ENCODE measurements at regions not wholly inside any gene's neighbourhood (a gene's known extent, or its start where the extent isn't known, plus 50 kb on each side); places are given as distances from the start of the nearest gene placed in this dataset.

DNA sequence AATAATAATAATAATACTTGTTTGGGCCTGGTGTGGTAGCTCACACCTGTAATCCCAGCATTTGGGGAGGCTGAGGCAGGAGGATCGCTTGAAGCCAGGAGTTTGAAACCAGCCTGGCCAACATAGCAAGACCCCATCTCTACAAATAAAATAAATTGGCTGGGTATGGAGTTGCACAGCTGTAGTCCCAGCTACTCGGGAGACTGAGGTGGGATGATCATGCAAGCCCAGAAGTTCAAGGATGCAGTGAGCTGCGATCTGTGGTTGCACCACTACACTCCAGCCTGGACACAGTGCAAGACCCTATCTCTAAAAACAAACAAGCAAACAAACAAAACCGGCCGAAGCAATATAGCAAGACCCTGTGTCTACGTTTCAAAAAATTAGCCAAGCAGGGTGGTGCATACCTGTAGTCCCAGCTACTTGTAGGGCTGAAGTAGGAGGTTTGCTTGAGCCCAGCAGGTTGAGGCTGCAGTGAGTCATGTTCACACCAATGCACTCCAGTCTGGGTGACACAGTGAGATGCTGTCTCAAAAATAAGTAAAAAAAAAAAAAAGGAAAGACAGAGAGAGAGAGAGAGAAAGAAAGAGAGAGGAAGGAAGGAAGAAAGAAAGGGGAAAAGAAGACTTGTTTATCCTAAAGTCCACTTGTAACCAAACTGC, 85.6 kb upstream of the KDM7A start:
- TF ChIP-seq, protein P1, sequence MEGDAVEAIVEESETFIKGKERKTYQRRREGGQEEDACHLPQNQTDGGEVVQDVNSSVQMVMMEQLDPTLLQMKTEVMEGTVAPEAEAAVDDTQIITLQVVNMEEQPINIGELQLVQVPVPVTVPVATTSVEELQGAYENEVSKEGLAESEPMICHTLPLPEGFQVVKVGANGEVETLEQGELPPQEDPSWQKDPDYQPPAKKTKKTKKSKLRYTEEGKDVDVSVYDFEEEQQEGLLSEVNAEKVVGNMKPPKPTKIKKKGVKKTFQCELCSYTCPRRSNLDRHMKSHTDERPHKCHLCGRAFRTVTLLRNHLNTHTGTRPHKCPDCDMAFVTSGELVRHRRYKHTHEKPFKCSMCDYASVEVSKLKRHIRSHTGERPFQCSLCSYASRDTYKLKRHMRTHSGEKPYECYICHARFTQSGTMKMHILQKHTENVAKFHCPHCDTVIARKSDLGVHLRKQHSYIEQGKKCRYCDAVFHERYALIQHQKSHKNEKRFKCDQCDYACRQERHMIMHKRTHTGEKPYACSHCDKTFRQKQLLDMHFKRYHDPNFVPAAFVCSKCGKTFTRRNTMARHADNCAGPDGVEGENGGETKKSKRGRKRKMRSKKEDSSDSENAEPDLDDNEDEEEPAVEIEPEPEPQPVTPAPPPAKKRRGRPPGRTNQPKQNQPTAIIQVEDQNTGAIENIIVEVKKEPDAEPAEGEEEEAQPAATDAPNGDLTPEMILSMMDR (IDR thresholded peaks at IDR 0.05; ENCODE audit: low read length) = no peak
- TF ChIP-seq EZH2 (IDR thresholded peaks at IDR 0.05; ENCODE audit: borderline replicate concordance, low read length) = no peak
